ENCODE measurements at regions not wholly inside any gene's neighbourhood (a gene's known extent, or its start where the extent isn't known, plus 50 kb on each side); places are given as distances from the start of the nearest gene placed in this dataset.
A peak's percentile ranks its signal among the peaks of the same experiment; 100 is the strongest.
"Not testable (repeated sequence)": the region's sequence is repeated elsewhere in the genome, so short reads cannot be mapped to it uniquely, and the experiment has no call there.

DNA sequence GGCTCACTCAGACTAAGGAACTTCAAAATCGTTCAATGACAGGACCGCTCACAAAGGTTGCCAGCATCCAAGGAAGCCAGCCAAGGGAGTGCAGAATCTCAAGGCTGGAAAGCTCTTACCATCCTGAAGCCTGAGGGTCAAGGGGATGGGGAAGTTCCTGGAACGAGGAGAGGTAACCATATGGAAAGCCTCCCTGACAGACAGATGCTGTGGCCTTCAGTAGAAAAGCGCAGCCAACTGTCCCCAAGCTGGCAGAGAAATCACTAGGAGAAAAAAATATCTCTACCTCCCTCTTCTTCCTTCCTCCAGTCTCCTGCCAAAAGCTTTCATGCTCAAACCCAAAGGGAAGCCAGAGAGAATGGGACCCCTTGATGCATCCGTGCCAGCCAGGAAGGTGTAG lies 90.5 kb upstream of the RANBP3L start:
- DNase-seq: no peak

DNA sequence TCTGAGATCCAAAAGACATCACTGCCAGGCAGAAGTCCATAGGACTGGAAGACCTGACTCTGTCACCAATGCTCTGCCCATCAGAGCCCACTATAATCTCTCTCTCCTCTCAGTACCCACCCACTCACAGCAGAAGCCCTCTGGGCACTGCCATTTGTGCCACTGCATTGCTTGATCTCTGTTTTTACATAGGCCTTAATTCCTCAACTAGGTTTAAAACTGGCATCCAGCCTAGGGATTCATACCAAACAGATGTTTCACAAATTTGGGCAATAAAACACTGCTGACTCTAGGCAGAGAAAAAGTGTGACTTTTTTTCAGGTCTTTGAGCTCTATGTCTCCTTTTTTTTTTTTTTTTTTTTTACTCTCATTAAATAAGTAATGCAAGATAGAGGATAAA lies 91.1 kb upstream of the RANBP3L start:
- no peak for DNase-seq

DNA sequence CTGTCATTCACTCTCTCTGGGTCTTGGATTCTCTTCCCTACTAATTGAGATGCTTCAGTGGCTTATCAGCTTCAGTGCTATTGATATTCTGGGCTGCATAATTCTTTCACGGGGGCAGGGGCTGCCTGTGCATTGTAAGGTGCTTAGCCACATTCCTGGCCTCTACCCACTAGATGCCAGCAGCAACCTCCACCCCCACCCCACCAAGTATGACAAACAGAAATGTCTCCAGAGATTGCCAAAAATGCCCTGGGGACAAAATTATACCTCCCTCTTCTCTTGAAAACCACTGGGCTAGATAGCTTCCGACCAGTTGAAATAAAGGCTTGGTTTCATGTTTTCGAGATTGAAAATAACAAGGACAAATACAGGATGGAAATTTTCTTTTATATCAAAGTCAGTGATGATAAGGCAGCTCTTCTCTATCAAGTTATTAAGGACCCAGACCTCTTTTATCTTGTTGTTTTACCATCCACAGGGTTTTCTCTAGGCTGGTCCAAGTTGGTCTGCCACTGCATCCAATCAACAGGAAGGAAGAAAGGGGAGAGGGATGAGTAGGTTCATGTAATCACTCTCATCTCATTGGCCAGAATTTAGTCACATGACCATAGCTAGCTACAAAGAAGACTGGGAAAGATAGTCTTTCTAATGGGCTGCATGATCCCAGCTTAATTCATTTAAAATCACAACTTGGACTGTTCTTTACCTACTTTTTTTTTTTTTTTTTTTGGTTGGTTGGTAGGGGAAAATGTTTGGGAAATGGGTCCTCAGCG lies 92.1 kb upstream of the RANBP3L start:
- DNase-seq: no peak

DNA sequence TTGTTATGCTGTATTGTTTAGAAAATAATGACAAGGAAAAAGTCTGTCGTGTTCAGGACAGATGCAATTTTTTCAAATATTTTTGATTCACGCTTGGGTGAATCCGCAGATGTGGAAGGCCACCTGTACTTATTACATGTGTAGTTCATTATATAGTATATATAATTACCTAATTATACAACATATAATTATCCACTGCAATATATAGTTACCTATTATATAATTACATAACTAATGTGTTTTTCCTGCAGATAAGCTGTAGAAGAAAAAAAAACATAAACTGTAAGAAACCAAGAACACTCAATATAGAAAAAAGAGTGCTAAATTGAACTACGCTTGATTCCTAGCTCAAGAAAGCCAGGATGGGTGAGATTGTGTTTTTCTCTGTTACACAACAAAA lies 93.6 kb upstream of the RANBP3L start:
- no peak for DNase-seq

- DNase-seq: not testable (repeated sequence)
Measured at GRCh38 chr5:36395947-36396346, 94.2 kb upstream of the RANBP3L start.

- no peak for DNase-seq
Measured at GRCh38 chr5:36396640-36397039, 94.9 kb upstream of the RANBP3L start.

- DNase-seq: no peak
Measured at GRCh38 chr5:36397901-36398536, 96.3 kb upstream of the RANBP3L start.

DNA sequence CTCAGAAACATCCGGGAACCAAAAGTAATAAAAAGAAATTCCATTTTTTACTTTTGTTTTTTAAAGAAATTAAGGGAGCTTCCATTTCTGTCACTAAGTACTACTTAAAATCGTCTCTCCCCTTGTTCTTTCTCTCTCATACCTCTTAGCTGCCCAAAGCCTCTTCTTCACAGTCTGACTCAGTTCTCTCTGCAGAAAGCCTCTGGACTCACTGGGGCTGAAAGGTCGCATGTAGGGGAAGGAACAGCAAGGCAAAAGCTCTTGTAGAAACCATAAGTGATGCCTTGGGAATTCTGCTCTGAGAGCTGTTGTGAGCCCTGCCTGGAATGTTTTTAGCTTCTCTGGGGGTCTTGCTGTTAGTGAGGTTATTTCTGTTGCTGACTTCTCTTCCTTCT lies 100.8 kb upstream of the RANBP3L start:
- no peak for DNase-seq

- no peak for DNase-seq
Measured at GRCh38 chr5:36403632-36404311, 102.1 kb upstream of the RANBP3L start.

DNA sequence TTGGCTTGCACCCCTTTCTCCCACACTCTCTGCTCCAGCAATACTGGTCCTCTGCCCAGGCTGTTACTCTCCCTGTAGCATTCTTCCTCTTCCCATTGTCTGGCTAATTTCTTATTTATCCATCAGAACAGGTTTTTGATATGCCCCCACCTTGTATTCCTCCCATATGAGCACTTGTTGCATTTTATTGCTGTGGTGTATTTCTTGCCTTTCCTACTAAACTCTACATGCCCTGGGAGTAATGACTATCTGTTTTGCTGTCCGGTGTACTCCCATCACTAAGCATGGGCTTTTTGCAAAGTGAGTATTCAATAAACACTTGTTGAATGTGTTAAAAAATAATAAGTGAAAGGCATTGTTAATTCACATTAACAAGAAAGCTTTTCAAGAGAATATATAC lies 104.3 kb upstream of the RANBP3L start:
- no peak for DNase-seq

DNA sequence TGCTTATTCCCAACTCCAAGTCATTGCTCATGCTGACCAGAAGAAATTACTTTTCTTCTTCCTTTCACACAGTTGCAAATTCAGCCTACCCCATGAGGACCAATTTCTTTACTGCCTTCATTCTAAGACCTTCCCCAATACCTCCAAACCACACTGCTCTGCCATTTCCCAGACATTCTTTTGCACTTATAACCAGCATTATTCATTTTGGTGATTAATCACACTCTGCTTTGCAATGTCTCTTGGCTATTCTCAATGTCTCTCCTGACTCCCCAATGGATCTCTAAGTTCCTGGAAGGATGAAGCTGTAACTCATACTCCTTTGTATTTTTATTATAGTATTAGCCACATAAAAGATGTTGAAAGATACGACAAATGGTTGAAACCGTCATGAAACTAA lies 105.7 kb upstream of the RANBP3L start:
- DNase-seq: no peak

GRCh38 chr5:36409711-36410110 lies 108.0 kb upstream of the RANBP3L start:
- not testable (repeated sequence) for DNase-seq

DNA sequence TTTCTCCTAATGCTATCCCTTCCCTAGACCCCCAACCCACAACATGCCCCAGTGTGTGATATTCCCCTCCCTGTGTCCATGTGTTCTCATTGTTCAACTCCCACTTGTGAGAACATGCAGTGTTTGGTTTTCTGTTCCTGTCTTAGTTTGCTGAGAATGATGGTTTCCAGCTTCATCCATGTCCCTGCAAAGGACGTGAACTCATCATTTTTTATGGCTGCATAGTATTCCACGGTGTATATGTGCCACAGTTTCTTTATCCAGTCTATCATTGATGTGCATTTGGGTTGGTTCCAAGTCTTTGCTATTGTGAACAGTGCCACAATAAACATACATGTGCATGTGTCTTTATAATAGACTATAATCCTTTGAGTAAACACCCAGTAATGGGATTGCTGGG lies 109.0 kb upstream of the RANBP3L start:
- not testable (repeated sequence) for DNase-seq

DNA sequence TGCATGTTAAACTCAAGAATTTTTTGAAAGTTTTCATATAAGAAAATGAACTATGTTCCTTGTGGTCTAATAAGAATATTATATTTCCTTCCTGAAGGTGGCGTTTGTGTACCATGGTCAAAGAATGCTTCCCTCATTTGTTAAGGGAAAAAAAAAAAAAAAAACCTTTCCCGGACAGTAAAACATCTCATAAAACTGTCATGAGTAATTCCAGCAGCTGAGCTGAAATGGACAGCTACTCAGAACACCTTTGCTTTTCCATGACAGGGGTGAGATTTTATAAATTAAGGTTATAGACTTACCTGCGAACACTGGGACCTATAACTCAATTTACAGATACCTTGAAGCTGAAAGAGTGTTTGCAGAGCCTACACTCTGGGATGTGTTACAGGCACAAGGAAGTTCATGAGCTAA lies 113.2 kb upstream of the RANBP3L start:
- peak; percentile 61 for DNase-seq

GRCh38 chr5:36416605-36417004 lies 114.9 kb upstream of the RANBP3L start:
- DNase-seq: no peak

DNA sequence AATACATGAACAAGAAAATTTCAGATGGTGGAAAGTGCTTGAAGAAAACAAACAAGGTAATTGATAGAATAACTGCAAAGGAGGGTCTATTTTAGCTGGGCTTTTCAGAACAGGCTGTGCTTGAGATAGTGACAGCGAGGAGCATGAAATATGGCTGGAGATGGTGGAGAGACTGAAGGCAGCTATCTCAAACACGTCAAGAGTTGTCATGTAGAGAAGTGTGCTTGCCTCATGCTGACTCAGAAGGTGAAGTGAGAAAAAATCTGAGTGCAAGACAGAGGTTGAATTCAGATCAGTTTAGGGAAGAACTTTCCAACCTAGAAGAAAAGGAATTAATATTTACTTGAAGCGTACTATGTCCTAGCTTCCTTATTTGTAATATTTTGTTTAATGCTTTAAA lies 115.5 kb upstream of the RANBP3L start:
- DNase-seq: no peak

DNA sequence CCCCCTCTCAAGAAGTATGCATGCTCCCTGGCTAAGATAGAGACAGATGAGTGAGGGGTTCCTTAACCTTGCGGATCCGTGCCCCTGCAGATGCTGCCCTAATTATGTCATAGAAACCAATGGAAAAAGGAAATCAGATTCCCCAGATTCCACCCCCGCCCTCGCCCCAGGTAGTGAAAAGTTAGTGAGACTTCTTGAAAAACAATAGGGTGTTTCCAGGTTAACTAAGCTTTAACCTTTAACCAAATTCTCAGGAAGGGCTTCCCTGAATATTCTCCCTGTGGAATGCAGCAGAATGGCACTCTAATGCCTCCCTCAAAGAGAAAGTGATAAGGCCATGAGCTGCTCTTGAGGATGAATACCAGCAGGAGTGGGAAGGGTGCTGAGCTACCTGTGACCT lies 116.0 kb upstream of the RANBP3L start:
- no peak for DNase-seq

DNA sequence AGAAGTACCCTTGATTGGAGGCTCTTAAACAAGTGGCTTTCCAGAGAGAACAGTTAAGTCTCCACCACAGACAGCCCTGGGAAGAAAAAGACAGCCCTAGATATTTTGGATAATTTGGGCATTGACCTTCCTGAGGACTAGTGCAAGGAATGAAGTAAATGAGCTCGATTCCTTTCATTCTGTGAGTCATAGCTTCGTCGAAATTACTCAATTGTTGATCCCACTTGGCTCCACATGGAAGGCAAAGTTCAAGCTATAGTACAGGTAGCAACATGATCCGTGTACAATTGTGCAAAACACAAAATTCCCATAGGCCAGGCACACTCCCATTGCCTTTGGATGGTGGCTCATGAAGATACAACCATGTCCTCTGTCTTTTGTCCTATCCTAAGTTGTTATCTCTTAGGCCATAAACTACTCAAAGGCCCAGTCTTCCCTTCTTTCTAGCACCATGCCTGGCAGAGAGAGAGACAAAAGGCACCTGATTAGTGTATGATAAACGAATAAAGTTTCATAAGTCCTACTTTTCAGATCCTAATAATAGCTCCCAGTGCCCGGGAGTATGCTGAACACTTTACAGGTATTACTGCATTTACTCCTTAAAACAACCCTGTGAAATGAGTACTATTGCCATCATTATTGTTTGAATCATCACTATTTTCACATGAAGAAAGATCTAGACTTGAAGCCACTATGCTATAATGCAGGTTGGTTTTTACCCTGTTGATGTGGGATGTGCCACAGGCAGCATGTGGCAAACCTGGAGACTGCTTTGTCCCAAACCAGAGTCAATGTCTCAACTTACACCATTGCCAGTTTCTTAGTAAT lies 116.7 kb upstream of the RANBP3L start:
- DNase-seq: no peak

- no peak for DNase-seq
Measured at GRCh38 chr5:36421256-36421655, 119.6 kb upstream of the RANBP3L start.

DNA sequence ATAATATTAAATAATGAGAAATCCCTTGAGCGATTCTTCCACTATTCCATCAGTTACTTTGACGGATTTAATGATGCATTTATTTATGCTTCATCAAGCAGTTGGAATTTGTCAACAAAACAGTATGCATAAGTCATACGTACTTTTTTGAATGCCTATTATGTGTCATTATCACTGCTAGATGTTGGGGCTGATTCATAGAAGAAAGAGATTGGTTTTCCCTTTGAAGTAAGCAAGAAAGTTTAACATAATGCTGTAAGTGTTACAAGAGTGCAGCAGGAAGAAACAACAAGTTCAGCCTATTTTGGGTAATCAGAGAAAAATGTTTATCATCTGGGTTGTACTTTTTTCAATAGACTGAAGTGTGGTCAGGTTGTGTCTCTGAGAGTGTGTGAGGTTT lies 121.2 kb upstream of the RANBP3L start:
- no peak for DNase-seq

GRCh38 chr5:36423578-36424307 lies 122.0 kb upstream of the RANBP3L start:
- DNase-seq: no peak

DNA sequence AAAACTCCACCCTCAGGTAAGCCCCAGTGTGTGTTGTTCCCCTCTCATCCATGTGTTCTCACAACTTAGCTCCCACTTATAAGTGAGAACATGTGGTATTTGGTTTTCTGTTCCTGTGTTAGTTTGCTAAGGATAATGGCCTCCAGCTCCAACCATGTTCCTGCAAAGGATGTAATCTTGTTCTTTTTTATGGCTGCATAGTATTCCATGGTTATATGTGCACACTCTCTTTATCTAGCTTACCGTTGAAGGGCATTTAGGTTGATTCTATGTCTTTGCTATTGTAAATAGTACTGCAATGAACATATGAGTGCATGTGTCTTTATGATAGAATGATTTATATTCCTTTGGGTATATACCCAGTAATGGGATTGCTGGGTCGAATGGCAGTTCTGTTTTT lies 124.4 kb upstream of the RANBP3L start:
- DNase-seq: not testable (repeated sequence)

- no peak for DNase-seq
Measured at GRCh38 chr5:36435516-36435915, 133.8 kb upstream of the RANBP3L start.

Measured in NCI-H2081 treated with DMSO at 0.1 percent for 48 hours (cell line).